HG02623 (cell line): ENCODE measurements at regions not wholly inside any gene's neighbourhood (a gene's known extent, or its start where the extent isn't known, plus 50 kb on each side); places are given as distances from the start of the nearest gene placed in this dataset.

Experiments used
- ATAC-seq: cut with Tn5 transposase; IDR thresholded peaks from one replicate; pipeline ENCODE4 v1.9.1; 2021; ENCODE audit warnings: moderate library complexity; ENCODE audit not compliant: unreplicated experiment

DNA sequence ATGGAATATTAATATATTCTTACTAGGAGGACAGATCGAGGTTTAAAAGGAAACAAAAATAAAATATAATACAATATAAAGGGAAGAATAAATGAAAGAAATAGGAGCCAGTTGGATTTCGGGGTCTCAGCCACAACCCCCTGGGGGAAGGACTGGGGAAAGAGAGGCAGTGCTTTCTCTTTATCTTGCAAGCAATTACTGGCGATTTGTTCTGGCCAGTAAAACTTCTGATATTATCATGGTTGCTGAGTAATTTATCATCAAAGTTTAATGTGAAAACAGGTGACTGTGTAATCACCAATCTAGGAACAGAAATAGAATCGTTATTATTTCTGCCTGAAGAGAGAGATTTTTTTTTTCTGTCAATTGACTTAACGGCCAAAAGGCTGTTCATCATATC, 917.7 kb upstream of the CELF4 start:
- ATAC-seq: no peak

GRCh38 chr18:38481576-38481975, 916.0 kb upstream of the CELF4 start:
- no peak for ATAC-seq

GRCh38 chr18:38475686-38476085, 910.1 kb upstream of the CELF4 start:
- no peak for ATAC-seq

DNA sequence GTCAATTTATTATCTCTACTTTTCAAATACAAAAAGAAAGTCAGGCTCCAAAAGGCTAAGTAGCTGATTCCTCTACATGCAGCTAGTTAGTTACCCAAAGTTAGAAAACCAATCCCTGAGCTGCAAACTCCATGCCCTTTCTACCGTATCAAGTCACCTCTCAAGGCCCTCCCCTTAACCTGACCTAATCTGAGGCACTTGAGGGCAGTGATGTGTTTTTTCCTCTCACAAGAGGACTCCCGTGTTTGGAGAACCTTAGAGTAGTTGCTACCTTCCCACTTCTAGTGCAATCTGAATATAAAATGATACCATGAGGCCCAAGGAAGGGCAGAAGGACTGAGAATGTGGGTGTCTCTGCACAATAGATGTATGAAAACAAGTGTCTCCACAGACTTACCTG, 907.9 kb upstream of the CELF4 start:
- ATAC-seq: no peak

DNA sequence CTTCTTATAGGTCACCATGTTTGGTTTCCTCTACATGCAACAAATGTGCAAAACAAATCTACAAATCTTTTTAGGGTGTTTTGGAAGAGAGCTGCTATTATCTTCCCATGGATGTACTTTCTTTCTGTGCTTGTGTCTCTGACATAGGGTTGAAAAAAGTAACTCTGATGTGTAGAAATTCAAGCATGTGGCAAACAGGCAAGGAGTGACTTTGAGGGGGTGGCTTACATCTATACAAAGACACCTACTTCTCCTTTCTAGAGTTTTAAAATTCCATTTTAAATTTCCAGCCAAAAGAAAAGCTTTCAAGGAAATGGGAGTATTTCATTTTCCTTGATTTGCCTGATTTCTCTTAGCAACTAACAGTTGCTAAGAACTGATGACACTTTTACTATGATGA, 904.8 kb upstream of the CELF4 start:
- ATAC-seq: no peak

- no peak for ATAC-seq
Measured at GRCh38 chr18:38466426-38466825, 900.8 kb upstream of the CELF4 start.

DNA sequence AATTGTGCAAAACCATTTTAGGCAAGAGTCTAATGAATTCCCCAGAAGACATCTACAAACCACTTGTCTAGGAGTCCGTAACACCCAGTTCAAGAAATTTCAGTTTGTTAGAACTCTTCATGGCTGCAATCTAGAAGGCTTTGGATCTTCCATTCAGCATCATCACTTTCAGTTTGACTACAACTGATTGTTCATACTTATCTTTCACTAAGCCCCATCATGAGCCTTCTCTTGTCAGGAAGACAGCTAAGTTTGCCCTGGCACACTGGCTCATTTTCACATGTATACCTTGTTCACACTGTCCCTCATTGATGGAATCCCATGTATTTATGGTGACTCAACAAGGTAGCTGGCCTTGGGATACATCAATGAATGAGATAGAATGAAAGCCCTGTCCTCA, 898.4 kb upstream of the CELF4 start:
- ATAC-seq: no peak

- ATAC-seq: no peak
Measured at GRCh38 chr18:38460657-38461056, 895.1 kb upstream of the CELF4 start.

GRCh38 chr18:38459131-38459994, 893.8 kb upstream of the CELF4 start:
- ATAC-seq: no peak

DNA sequence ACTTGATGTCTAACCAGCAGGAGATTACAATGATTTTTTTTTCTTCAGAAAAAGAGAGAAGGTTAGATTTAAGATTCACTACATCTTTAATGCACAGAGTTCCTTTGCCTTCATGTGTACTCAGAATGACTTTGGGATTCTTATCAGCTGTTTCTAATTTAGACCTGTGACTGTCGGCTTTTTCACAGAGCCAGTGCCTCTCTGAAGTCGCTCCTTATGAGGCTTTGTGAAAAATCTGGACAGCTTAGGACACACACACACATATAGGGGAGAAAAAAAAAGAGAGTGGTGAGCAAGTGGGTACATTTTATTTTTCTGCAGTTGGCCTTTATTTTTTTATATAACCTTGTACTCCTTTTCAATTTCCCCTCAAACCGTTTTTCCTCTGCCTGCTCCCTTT, 893.1 kb upstream of the CELF4 start:
- ATAC-seq: no peak

DNA sequence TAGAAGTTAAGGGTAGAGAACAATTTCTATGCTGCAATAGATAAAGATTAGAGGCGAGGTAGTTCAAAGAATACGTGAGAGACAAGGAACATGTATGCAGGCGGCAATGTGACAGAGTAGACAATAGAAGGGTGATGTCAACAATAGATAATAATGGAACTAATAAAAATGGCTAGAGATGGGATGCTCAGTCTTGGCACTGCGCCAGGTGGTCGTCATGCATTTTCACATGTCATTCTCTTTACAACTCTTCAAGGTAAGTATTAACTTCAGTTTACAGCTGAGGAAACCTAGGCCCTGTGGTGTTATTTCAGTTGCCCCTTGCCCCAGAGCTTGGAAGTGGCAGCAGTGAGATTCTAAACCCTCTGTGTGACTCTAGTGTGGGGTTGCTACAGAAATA, 890.7 kb upstream of the CELF4 start:
- no peak for ATAC-seq

- ATAC-seq: no peak
Measured at GRCh38 chr18:38454764-38455469, 889.3 kb upstream of the CELF4 start.

DNA sequence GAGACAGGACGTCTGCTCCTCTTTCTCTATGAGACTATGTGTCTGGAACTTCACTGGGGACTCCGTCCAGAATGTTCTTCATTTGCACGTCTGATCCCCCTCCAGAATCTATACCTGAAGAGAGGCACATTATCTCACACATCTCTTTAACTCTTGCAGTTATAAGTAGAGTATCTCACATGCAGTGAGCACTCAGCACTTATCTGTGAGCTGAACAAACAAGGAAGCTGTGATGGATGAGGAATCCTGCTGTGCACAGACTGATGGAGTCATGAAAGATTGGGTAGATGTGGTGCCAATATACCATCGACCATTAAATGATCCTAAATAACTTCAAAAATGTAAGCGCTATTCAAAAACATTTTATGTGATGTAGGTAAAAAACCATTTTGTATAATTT, 888.3 kb upstream of the CELF4 start:
- ATAC-seq: no peak

DNA sequence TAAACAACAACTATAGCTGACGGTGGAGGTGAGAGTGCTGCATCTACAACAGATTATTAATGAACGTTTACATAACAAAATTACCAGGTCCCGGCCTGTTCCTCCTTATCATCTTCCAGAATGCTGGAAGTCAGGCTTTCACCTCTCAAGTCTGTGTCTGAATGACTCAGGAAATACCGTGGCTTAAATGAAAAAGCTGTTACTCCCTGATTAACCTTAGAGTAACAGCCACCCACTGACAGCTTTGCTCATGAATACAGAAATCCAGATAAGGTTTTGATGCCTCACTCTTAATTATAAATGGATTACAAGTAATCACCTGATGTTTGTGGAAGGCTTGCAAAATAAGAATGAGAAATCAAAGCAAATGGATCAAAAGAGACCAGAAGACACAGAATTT, 885.3 kb upstream of the CELF4 start:
- ATAC-seq: no peak

DNA sequence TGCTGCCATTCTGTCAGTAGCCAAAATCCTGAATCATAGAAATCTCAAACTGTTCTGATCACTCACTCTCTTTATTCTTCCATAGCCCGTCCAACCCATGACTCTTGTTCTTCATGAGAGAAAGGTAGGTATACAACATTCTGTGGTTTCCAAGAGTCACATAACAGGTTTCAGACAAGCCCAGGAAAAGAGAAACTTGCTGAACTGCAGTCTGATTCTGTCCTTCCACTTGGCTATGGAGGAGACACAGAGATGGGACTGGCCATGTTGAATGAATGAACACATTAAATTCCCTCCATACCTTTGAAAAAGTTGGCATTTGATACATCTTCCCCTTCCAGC, 880.2 kb upstream of the CELF4 start:
- no peak for ATAC-seq

GRCh38 chr18:38444971-38445803, 879.6 kb upstream of the CELF4 start:
- ATAC-seq: no peak

GRCh38 chr18:38427736-38428135, 862.1 kb upstream of the CELF4 start:
- ATAC-seq: no peak

GRCh38 chr18:38427234-38427633, 861.6 kb upstream of the CELF4 start:
- ATAC-seq: no peak

DNA sequence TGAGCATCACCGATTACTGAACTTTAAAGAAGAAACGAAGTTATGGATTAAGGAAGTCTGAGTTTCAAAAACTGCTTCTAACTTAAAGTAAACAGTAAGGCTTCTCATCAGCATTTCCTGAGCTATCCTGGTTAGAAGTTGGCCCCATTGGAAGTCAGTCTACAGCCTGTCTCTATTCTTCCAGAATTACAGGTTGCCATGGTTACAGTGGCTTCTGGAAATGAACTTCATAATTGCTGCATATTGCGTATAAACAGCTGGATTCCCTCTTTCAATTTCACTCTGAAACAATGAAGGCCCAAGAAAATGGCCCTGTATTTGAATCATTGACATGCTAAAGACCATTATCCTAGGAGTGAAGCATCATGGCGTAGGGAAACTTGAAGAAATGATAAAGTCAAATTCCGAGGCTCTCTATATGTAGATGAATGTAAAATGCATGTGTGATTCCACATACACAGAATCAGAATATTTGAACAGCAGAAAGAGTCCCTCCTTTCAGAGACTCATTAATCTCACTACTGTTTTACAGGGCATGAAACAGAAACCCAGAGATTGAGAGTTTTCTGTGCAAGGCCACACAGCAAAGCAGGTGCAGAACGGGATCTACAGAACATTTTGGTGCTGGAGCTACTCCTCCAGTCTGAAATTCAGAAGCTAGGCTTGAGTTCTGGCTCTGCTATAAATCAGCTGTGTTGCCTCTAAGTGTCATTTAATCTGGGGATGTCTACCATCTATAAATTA, 856.4 kb upstream of the CELF4 start:
- ATAC-seq: no peak

GRCh38 chr18:38421021-38421420, 855.4 kb upstream of the CELF4 start:
- no peak for ATAC-seq

GRCh38 chr18:38420611-38421010, 855.0 kb upstream of the CELF4 start:
- ATAC-seq: no peak
